ENCODE measurements at regions not wholly inside any gene's neighbourhood (a gene's known extent, or its start where the extent isn't known, plus 50 kb on each side); places are given as distances from the start of the nearest gene placed in this dataset.
"Not testable (repeated sequence)": the region's sequence is repeated elsewhere in the genome, so short reads cannot be mapped to it uniquely, and the experiment has no call there.

GRCh38 chr10:131033166-131034085 is 278.1 kb downstream of the TCERG1L start:
- DNase-seq (ENCODE audit: low read depth in 2 of 2) = no peak

- no peak for DNase-seq (ENCODE audit: low read depth in 2 of 2)
These were observed 277.1 kb downstream of the TCERG1L start for GRCh38 chr10:131034451-131034850.

GRCh38 chr10:131035779-131036178 is 275.7 kb downstream of the TCERG1L start:
- no peak for DNase-seq (ENCODE audit: low read depth in 2 of 2)

GRCh38 chr10:131038056-131038455 is 273.5 kb downstream of the TCERG1L start:
- DNase-seq (ENCODE audit: low read depth in 2 of 2) = no peak

- DNase-seq (ENCODE audit: low read depth in 2 of 2) = no peak
These were observed 270.5 kb downstream of the TCERG1L start for GRCh38 chr10:131041031-131041430.

GRCh38 chr10:131041441-131041840 is 270.1 kb downstream of the TCERG1L start:
- DNase-seq (ENCODE audit: low read depth in 2 of 2) = no peak

GRCh38 chr10:131042015-131042414 is 269.5 kb downstream of the TCERG1L start:
- DNase-seq (ENCODE audit: low read depth in 2 of 2) = not testable (repeated sequence)
